SK-N-SH (cell line): ENCODE measurements at regions not wholly inside any gene's neighbourhood (a gene's known extent, or its start where the extent isn't known, plus 50 kb on each side); places are given as distances from the start of the nearest gene placed in this dataset.
A peak's percentile ranks its signal among the peaks of the same experiment; 100 is the strongest.
"Not testable (repeated sequence)": the region's sequence is repeated elsewhere in the genome, so short reads cannot be mapped to it uniquely, and the experiment has no call there.

Experiments
- CTCF ChIA-PET: fragments of 300-600, 350-600 bp; formaldehyde crosslinking; extraction: SDS; loops from one replicate; lab custom pipeline; 2021; lab: Yijun Ruan, JAX
- POLR2A ChIA-PET: fragments of 350-600 bp; sonication (Branson Sonifier 250); formaldehyde crosslinking; extraction: SDS; loops from one replicate; lab custom pipeline; 2020; ENCODE audit warnings: antibody characterized with exemption, inconsistent platforms; lab: Yijun Ruan, JAX
- DNase-seq: peaks from one replicate; pipeline ENCODE4 v3.0.0; 2012
- H2AFZ ChIP-seq: fragments of 200-600 bp; sonication (generic); 2 replicates; pipeline ENCODE4 v1.8.1; 2016; ENCODE audit warnings: antibody characterized with exemption, mild to moderate bottlenecking, low read depth
- H3F3A ChIP-seq: fragments of 200-600 bp; sonication (generic); replicated peaks from 2 replicates; pipeline ENCODE3; 2016; ENCODE audit warnings: antibody characterized with exemption, mild to moderate bottlenecking; ENCODE audit not compliant: insufficient read depth
- H3K27ac ChIP-seq, 2 experiments: fragments of 200-500 bp in 1 of 2; fragments of 200-600 bp in 1 of 2; sonication (Bioruptor generic) in 1 of 2; sonication (generic), shearing (Covaris generic) in 1 of 2; 2 replicates each; pipeline versions ENCODE4 v1.5.1 to v1.6.1; 2014 to 2016; ENCODE audit warnings: low read depth in 2 of 2, inconsistent platforms in 1 of 2, low read length in 1 of 2, mild to moderate bottlenecking in 1 of 2, mixed read lengths in 1 of 2
- H3K27me3 ChIP-seq: fragments of 200-600 bp; sonication (generic), shearing (Covaris generic); 2 replicates; pipeline ENCODE4 v1.6.1; 2016; ENCODE audit warnings: mixed run types; ENCODE audit not compliant: insufficient read depth
- H3K36me3 ChIP-seq, 2 experiments: fragments of 200-500 bp in 1 of 2; fragments of 200-600 bp in 1 of 2; sonication (Bioruptor generic) in 1 of 2; sonication (generic) in 1 of 2; replicated peaks in 1 of 2; 2 replicates each; pipeline versions ENCODE3 to v1.5.1; 2014 to 2016; ENCODE audit warnings: low read length in 1 of 2, mild to moderate bottlenecking in 1 of 2; ENCODE audit not compliant: insufficient read depth in 2 of 2, control insufficient read depth in 1 of 2
- H3K4me1 ChIP-seq, 2 experiments: fragments of 200-500 bp in 1 of 2; fragments of 200-600 bp in 1 of 2; sonication (Bioruptor generic) in 1 of 2; sonication (generic), shearing (Covaris generic) in 1 of 2; 2 replicates each; pipeline versions ENCODE4 v1.5.1 to v1.6.1; 2014 to 2016; ENCODE audit warnings: low read depth in 1 of 2, low read length in 1 of 2, mixed run types in 1 of 2; ENCODE audit not compliant: insufficient read depth in 2 of 2, control insufficient read depth in 1 of 2
- H3K4me2 ChIP-seq: fragments of 200-600 bp; sonication (generic), shearing (Covaris generic); 2 replicates; pipeline ENCODE4 v1.6.1; 2017; ENCODE audit warnings: mixed run types
- H3K4me3 ChIP-seq, 2 experiments: fragments of 200-500 bp in 1 of 2; fragments of 200-600 bp in 1 of 2; sonication (Bioruptor generic) in 1 of 2; sonication (generic), shearing (Covaris generic) in 1 of 2; 2 replicates each; pipeline versions ENCODE4 v1.5.1 to v1.8.1; 2014 to 2016; ENCODE audit warnings: low read depth in 2 of 2, inconsistent platforms in 1 of 2, low read length in 1 of 2, mild to moderate bottlenecking in 1 of 2, mixed read lengths in 1 of 2, moderate library complexity in 1 of 2
- H3K79me2 ChIP-seq: fragments of 200-600 bp; sonication (generic); 2 replicates; pipeline ENCODE4 v1.8.1; 2017; ENCODE audit warnings: mild to moderate bottlenecking; ENCODE audit not compliant: insufficient read depth
- H3K9ac ChIP-seq: fragments of 200-600 bp; sonication (generic); 2 replicates; pipeline ENCODE4 v1.6.1; 2017; ENCODE audit warnings: mixed run types
- H3K9me2 ChIP-seq: fragments of 200-600 bp; sonication (generic); 2 replicates; pipeline ENCODE4 v1.6.1; 2017; ENCODE audit warnings: mixed run types
- H3K9me3 ChIP-seq: fragments of 200-600 bp; sonication (generic); 2 replicates; pipeline ENCODE4 v1.6.1; 2017; ENCODE audit warnings: mixed run types, mild to moderate bottlenecking, moderate library complexity
- H4K20me1 ChIP-seq: fragments of 200-600 bp; sonication (generic); 2 replicates; pipeline ENCODE4 v1.6.1; 2017; ENCODE audit warnings: mild to moderate bottlenecking, mixed run types; ENCODE audit not compliant: insufficient read depth
- CTCF ChIP-seq: fragments of 200-600 bp; sonication (generic); IDR thresholded peaks from 2 replicates; pipeline ENCODE4 v1.6.1; 2017; ENCODE audit warnings: antibody characterized with exemption, mild to moderate bottlenecking, moderate library complexity
- ELF1 ChIP-seq: IDR thresholded peaks from 2 replicates; pipeline ENCODE4 v1.4.0; 2012
- FOXM1 ChIP-seq: IDR thresholded peaks from 2 replicates; pipeline ENCODE4 v1.4.0; 2012; ENCODE audit warnings: low read depth, mild to moderate bottlenecking
- GABPA ChIP-seq: IDR thresholded peaks from 2 replicates; pipeline ENCODE4 v1.4.0; 2012; ENCODE audit warnings: low read depth, mild to moderate bottlenecking
- GATA2 ChIP-seq: sonication (generic); formaldehyde crosslinking; IDR thresholded peaks from 2 replicates; pipeline ENCODE4 v1.5.0; 2020; ENCODE audit warnings: mild to moderate bottlenecking, missing genetic modification reagents
- JUND ChIP-seq: IDR thresholded peaks from 2 replicates; pipeline ENCODE4 v1.4.0; 2012
- NRF1 ChIP-seq: IDR thresholded peaks from 2 replicates; pipeline ENCODE4 v1.6.1; 2012; ENCODE audit warnings: low read depth, mild to moderate bottlenecking, low read length
- POLR2AphosphoS5 ChIP-seq: IDR thresholded peaks from 2 replicates; pipeline ENCODE4 v1.6.1; 2012; ENCODE audit warnings: low read depth, low read length
- RAD21 ChIP-seq: IDR thresholded peaks from 2 replicates; pipeline ENCODE4 v1.6.1; 2012; ENCODE audit warnings: mild to moderate bottlenecking, low read length
- RCOR1 ChIP-seq: fragments of 150-350 bp; IDR thresholded peaks from 2 replicates; pipeline ENCODE4 v1.6.1; 2017; ENCODE audit warnings: antibody characterized with exemption, low read length
- RFX5 ChIP-seq: IDR thresholded peaks from 2 replicates; pipeline ENCODE4 v1.6.1; 2012; ENCODE audit warnings: mild to moderate bottlenecking, improper control_type of control experiment, low read length
- RXRA ChIP-seq: IDR thresholded peaks from 2 replicates; pipeline ENCODE4 v1.4.0; 2012; ENCODE audit warnings: low read depth, mild to moderate bottlenecking, borderline replicate concordance
- SIN3A ChIP-seq: IDR thresholded peaks from 2 replicates; pipeline ENCODE4 v1.6.1; 2012; ENCODE audit warnings: low read depth, mild to moderate bottlenecking, low read length, moderate library complexity, borderline replicate concordance
- SMC3 ChIP-seq: IDR thresholded peaks from 2 replicates; pipeline ENCODE4 v1.6.1; 2012; ENCODE audit warnings: low read depth, low read length, improper control_type of control experiment
- TAF1 ChIP-seq: IDR thresholded peaks from 2 replicates; pipeline ENCODE4 v1.6.1; 2012; ENCODE audit warnings: low read depth, mild to moderate bottlenecking, low read length, moderate library complexity, borderline replicate concordance
- TCF12 ChIP-seq: IDR thresholded peaks from 2 replicates; pipeline ENCODE4 v1.4.0; 2012
- TEAD4 ChIP-seq: IDR thresholded peaks from 2 replicates; pipeline ENCODE4 v1.4.0; 2012; ENCODE audit warnings: mild to moderate bottlenecking, borderline replicate concordance; ENCODE audit not compliant: insufficient read depth
- YY1 ChIP-seq: IDR thresholded peaks from 2 replicates; pipeline ENCODE4 v1.4.0; 2012; ENCODE audit warnings: low read depth, mild to moderate bottlenecking
- ZBTB33 ChIP-seq: IDR thresholded peaks from 2 replicates; pipeline ENCODE4 v1.4.0; 2012; ENCODE audit warnings: low read depth, borderline replicate concordance
- WGBS: methylation state at CpG from one replicate; pipeline ENCODE4 v1.1.6; 2017; ENCODE audit warnings: low lambda C conversion rate; 5-methylcytosine and 5-hydroxymethylcytosine counted together
- TF ChIP-seq, protein P1 (sequence below): IDR thresholded peaks from 2 replicates; pipeline ENCODE4 v1.4.0; 2012; ENCODE audit warnings: low read depth, borderline replicate concordance

DNA sequence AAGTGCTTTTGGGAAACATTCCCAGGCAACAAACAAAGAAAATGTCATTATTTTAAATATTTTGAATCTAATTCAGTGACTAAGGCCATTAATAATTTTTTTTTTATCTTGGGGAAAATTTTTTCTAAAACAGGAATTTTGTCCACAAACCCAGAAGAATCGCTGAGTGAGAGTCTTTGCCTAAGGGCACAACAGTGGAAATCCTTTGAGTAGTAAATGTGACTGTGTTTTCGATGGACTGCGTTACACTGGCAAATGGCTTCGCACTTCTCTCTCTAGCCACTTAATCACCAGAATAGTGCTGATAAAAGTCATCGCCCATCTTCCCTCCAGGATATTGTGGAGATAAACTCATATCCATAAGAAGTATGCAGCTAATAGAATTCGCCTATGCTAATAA lies 430.3 kb upstream of the AKR1E2 start (continued):
- TF ChIP-seq RXRA (no peak), FOXM1 (no peak)

DNA sequence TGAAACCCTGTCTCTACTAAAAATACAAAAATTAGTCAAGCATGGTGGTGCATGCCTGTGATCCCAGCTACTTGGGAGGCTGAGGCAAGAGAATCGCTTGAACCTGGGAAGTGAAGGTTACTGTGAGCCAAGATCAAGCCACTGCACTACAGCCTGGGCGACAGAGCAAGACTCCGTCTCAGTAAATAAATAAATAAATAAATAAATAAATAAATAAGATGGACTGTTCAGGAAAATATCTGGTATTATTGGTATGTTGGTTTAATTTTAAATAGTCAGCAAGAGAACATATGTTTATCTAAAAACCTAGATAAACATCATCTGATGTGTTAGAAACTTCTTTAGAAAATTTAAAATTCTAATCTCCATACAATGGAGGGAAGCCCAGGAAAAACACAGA lies 431.6 kb upstream of the AKR1E2 start:
- CTCF ChIA-PET = not testable (repeated sequence)

GRCh38 chr10:4391683-4392082 lies 434.3 kb upstream of the AKR1E2 start:
- no peaks in the 10 kb centered on the region for H3K9me2 ChIP-seq
- 79% methylated on average over 3 of the region's 3 CpGs for WGBS
- no peak overlapping the region for H3K27ac ChIP-seq
- TF ChIP-seq, protein P1, sequence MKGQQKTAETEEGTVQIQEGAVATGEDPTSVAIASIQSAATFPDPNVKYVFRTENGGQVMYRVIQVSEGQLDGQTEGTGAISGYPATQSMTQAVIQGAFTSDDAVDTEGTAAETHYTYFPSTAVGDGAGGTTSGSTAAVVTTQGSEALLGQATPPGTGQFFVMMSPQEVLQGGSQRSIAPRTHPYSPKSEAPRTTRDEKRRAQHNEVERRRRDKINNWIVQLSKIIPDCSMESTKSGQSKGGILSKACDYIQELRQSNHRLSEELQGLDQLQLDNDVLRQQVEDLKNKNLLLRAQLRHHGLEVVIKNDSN = no peak
- TF ChIP-seq ELF1 = no peak
- no peak for TF ChIP-seq RFX5
- TF ChIP-seq SIN3A = no peak
- peak; percentile 29; the same call in 1 of the 2 replicates for TF ChIP-seq CTCF
- no peak for TF ChIP-seq POLR2AphosphoS5
- TF ChIP-seq GABPA = no peak
- TF ChIP-seq GATA2 = no peak
- no peak for TF ChIP-seq YY1
- no peak for TF ChIP-seq RXRA
- TF ChIP-seq RAD21 = peak; percentile 39
- TF ChIP-seq SMC3 = peak; percentile 25
- no peak for TF ChIP-seq TCF12
- TF ChIP-seq NRF1 = no peak
- no peak for TF ChIP-seq FOXM1
- TF ChIP-seq TEAD4 = no peak
- no peak for TF ChIP-seq JUND
- no peak for TF ChIP-seq TAF1
- TF ChIP-seq RCOR1 = no peak
- no peak for TF ChIP-seq ZBTB33
- H3K79me2 ChIP-seq = no peaks in the 10 kb centered on the region
- no peaks in the 10 kb centered on the region for H3K36me3 ChIP-seq
- H3K9ac ChIP-seq = no peak overlapping the region
- H2AFZ ChIP-seq = no peak overlapping the region
- no peak overlapping the region for H3K4me2 ChIP-seq
- H4K20me1 ChIP-seq = no peaks in the 10 kb centered on the region
- no peaks in the 10 kb centered on the region for H3K4me1 ChIP-seq
- H3K9me3 ChIP-seq = no peaks in the 10 kb centered on the region
- no peaks in the 10 kb centered on the region for H3K27me3 ChIP-seq
- no peaks in the 10 kb centered on the region for H3F3A ChIP-seq
- CTCF ChIA-PET = interaction anchor here (0.5 to 0.9 kb wide), 2 partner anchors 13 to 28 kb away, joined by 3 to 4 read pairs; no protein-coding TSS in a partner anchor
- no peak overlapping the region for H3K4me3 ChIP-seq
- POLR2A ChIA-PET = no interaction called here
- DNase-seq = no peak

More for the DNA sequence above, 431.6 kb upstream of the AKR1E2 start:
- H3K79me2 ChIP-seq, H3K36me3 ChIP-seq, H3K4me3 ChIP-seq, H4K20me1 ChIP-seq, H3K4me1 ChIP-seq, H3F3A ChIP-seq, POLR2A ChIA-PET, H3K9me3 ChIP-seq, H3K27ac ChIP-seq, H2AFZ ChIP-seq, H3K9ac ChIP-seq, H3K4me2 ChIP-seq, H3K9me2 ChIP-seq, H3K27me3 ChIP-seq, DNase-seq: not testable (repeated sequence)
- 92% methylated on average over 3 of the region's 3 CpGs for WGBS
